ENCODE measurements at regions not wholly inside any gene's neighbourhood (a gene's known extent, or its start where the extent isn't known, plus 50 kb on each side); places are given as distances from the start of the nearest gene placed in this dataset.
A peak's percentile ranks its signal among the peaks of the same experiment; 100 is the strongest.
"Not testable (repeated sequence)": the region's sequence is repeated elsewhere in the genome, so short reads cannot be mapped to it uniquely, and the experiment has no call there.

GRCh38 chrX:96027407-96027806 lies 657.2 kb upstream of the DIAPH2 start:
- Histone ChIP-seq H3K4me3 (no peak overlapping the region), H3K4me1 (no peaks in the 10 kb centered on the region), H3K9me3 (replicated peaks) (no peaks in the 10 kb centered on the region), H3K36me3 (no peaks in the 10 kb centered on the region), H3K27ac (no peak overlapping the region), H3K27me3 (no peaks in the 10 kb centered on the region)
- no peak for DNase-seq

- Histone ChIP-seq H3K9me3 (replicated peaks) (no peaks in the 10 kb centered on the region), H3K27ac (no peak overlapping the region)
Observed at GRCh38 chrX:96052078-96052477, 632.6 kb upstream of the DIAPH2 start.

GRCh38 chrX:96081891-96082290 lies 602.8 kb upstream of the DIAPH2 start:
- Histone ChIP-seq H3K4me1 (no peaks in the 10 kb centered on the region), H3K36me3 (no peaks in the 10 kb centered on the region), H3K27me3 (no peaks in the 10 kb centered on the region), H3K4me3 (no peak overlapping the region), H3K27ac (no peak overlapping the region), H3K9me3 (replicated peaks) (no peaks in the 10 kb centered on the region)
- DNase-seq = no peak

More at GRCh38 chrX:96052078-96052477, 632.6 kb upstream of the DIAPH2 start:
- Histone ChIP-seq H3K36me3 (no peaks in the 10 kb centered on the region), H3K27me3 (no peaks in the 10 kb centered on the region), H3K4me3 (no peak overlapping the region), H3K4me1 (no peaks in the 10 kb centered on the region)
- no peak for DNase-seq

GRCh38 chrX:96094616-96095015 lies 590.0 kb upstream of the DIAPH2 start:
- Histone ChIP-seq H3K4me3 (no peak overlapping the region), H3K27ac (no peak overlapping the region), H3K27me3 (no peaks in the 10 kb centered on the region), H3K36me3 (no peaks in the 10 kb centered on the region), H3K9me3 (replicated peaks) (no peaks in the 10 kb centered on the region), H3K4me1 (no peaks in the 10 kb centered on the region)
- no peak for DNase-seq

- no peak overlapping the region for H3K4me3 ChIP-seq
- H3K9me3 ChIP-seq (replicated peaks) = no peaks in the 10 kb centered on the region
- no peak overlapping the region for H3K27ac ChIP-seq
- no peaks in the 10 kb centered on the region for H3K36me3 ChIP-seq
- no peak for DNase-seq
- no peaks in the 10 kb centered on the region for H3K4me1 ChIP-seq
- H3K27me3 ChIP-seq = no peaks in the 10 kb centered on the region
Observed at GRCh38 chrX:96098471-96098870, 586.2 kb upstream of the DIAPH2 start.

GRCh38 chrX:96102997-96103396 lies 581.6 kb upstream of the DIAPH2 start:
- Histone ChIP-seq H3K27me3 (no peaks in the 10 kb centered on the region), H3K9me3 (replicated peaks) (no peaks in the 10 kb centered on the region), H3K4me3 (no peak overlapping the region), H3K4me1 (no peaks in the 10 kb centered on the region), H3K36me3 (no peaks in the 10 kb centered on the region), H3K27ac (no peak overlapping the region)
- DNase-seq = no peak

- H3K9me3 ChIP-seq (replicated peaks) = no peaks in the 10 kb centered on the region
- H3K27ac ChIP-seq = no peak overlapping the region
- no peak overlapping the region for H3K4me3 ChIP-seq
- no peaks in the 10 kb centered on the region for H3K4me1 ChIP-seq
- H3K27me3 ChIP-seq = no peaks in the 10 kb centered on the region
- DNase-seq = no peak
- no peaks in the 10 kb centered on the region for H3K36me3 ChIP-seq
Observed at GRCh38 chrX:96112689-96113088, 572.0 kb upstream of the DIAPH2 start.

GRCh38 chrX:96126182-96126581 lies 558.5 kb upstream of the DIAPH2 start:
- DNase-seq = no peak
- H3K36me3 ChIP-seq = no peaks in the 10 kb centered on the region
- no peak overlapping the region for H3K27ac ChIP-seq
- no peak overlapping the region for H3K4me3 ChIP-seq
- H3K27me3 ChIP-seq = no peaks in the 10 kb centered on the region
- H3K9me3 ChIP-seq (replicated peaks) = no peaks in the 10 kb centered on the region
- H3K4me1 ChIP-seq = no peaks in the 10 kb centered on the region

- not testable (repeated sequence) for H3K9me3 ChIP-seq (replicated peaks); H3K4me1 ChIP-seq; H3K27me3 ChIP-seq; H3K27ac ChIP-seq; H3K4me3 ChIP-seq; DNase-seq; H3K36me3 ChIP-seq
Observed at GRCh38 chrX:96128058-96128457, 556.6 kb upstream of the DIAPH2 start.

- no peak for DNase-seq
- Histone ChIP-seq H3K4me1 (no peaks in the 10 kb centered on the region), H3K27me3 (no peaks in the 10 kb centered on the region), H3K27ac (no peak overlapping the region), H3K9me3 (replicated peaks) (no peaks in the 10 kb centered on the region), H3K4me3 (no peak overlapping the region), H3K36me3 (no peaks in the 10 kb centered on the region)
Observed at GRCh38 chrX:96140796-96141195, 543.8 kb upstream of the DIAPH2 start.

- Histone ChIP-seq H3K27ac (no peak overlapping the region), H3K9me3 (replicated peaks) (no peaks in the 10 kb centered on the region), H3K4me1 (no peaks in the 10 kb centered on the region), H3K4me3 (no peak overlapping the region), H3K27me3 (no peaks in the 10 kb centered on the region), H3K36me3 (no peaks in the 10 kb centered on the region)
- DNase-seq = no peak
Observed at GRCh38 chrX:96147681-96148080, 537.0 kb upstream of the DIAPH2 start.

GRCh38 chrX:96170626-96171025 lies 514.0 kb upstream of the DIAPH2 start:
- H3K36me3 ChIP-seq = no peaks in the 10 kb centered on the region
- DNase-seq = no peak
- no peaks in the 10 kb centered on the region for H3K9me3 ChIP-seq (replicated peaks)
- no peak overlapping the region for H3K27ac ChIP-seq
- H3K27me3 ChIP-seq = no peaks in the 10 kb centered on the region
- H3K4me1 ChIP-seq = no peaks in the 10 kb centered on the region
- H3K4me3 ChIP-seq = no peak overlapping the region

GRCh38 chrX:96176921-96177320 lies 507.7 kb upstream of the DIAPH2 start:
- H3K4me3 ChIP-seq = no peak overlapping the region
- no peak overlapping the region for H3K27ac ChIP-seq

GRCh38 chrX:96181605-96182004 lies 503.0 kb upstream of the DIAPH2 start:
- Histone ChIP-seq H3K4me1 (no peaks in the 10 kb centered on the region), H3K9me3 (replicated peaks) (no peaks in the 10 kb centered on the region), H3K4me3 (no peak overlapping the region), H3K27me3 (no peaks in the 10 kb centered on the region), H3K27ac (no peak overlapping the region), H3K36me3 (no peaks in the 10 kb centered on the region)
- no peak for DNase-seq

More at GRCh38 chrX:96176921-96177320, 507.7 kb upstream of the DIAPH2 start:
- Histone ChIP-seq H3K4me1 (no peaks in the 10 kb centered on the region), H3K36me3 (no peaks in the 10 kb centered on the region), H3K27me3 (no peaks in the 10 kb centered on the region), H3K9me3 (replicated peaks) (no peaks in the 10 kb centered on the region)
- DNase-seq = no peak

- no peaks in the 10 kb centered on the region for H3K27me3 ChIP-seq
- H3K4me3 ChIP-seq = no peak overlapping the region
- DNase-seq = peak; percentile 35 to 59
- H3K4me1 ChIP-seq = no peaks in the 10 kb centered on the region
- no peaks in the 10 kb centered on the region for H3K9me3 ChIP-seq (replicated peaks)
- no peaks in the 10 kb centered on the region for H3K36me3 ChIP-seq
- no peak overlapping the region for H3K27ac ChIP-seq
Observed at GRCh38 chrX:96182366-96182765, 502.3 kb upstream of the DIAPH2 start.

- Histone ChIP-seq H3K4me1 (no peaks in the 10 kb centered on the region), H3K27ac (no peak overlapping the region), H3K27me3 (no peaks in the 10 kb centered on the region), H3K4me3 (no peak overlapping the region), H3K36me3 (no peaks in the 10 kb centered on the region), H3K9me3 (replicated peaks) (no peaks in the 10 kb centered on the region)
- DNase-seq = no peak
Observed at GRCh38 chrX:96183391-96183790, 501.3 kb upstream of the DIAPH2 start.

- Histone ChIP-seq H3K4me1 (no peaks in the 10 kb centered on the region), H3K27ac (no peak overlapping the region), H3K4me3 (no peak overlapping the region), H3K27me3 (no peaks in the 10 kb centered on the region), H3K36me3 (no peaks in the 10 kb centered on the region), H3K9me3 (replicated peaks) (no peaks in the 10 kb centered on the region)
- peak in 1 of 2 experiments; percentile 12 for DNase-seq
Observed at GRCh38 chrX:96183843-96184242, 500.8 kb upstream of the DIAPH2 start.

Measured in SJCRH30 (cell line).